ENCODE measurements at regions not wholly inside any gene's neighbourhood (a gene's known extent, or its start where the extent isn't known, plus 50 kb on each side); places are given as distances from the start of the nearest gene placed in this dataset.

GRCh38 chr12:46547421-46548354 lies 175.1 kb upstream of the SLC38A2 start:
- no peak overlapping the region for H3K4me3 Mint-ChIP-seq
- intact Hi-C loops (cut with micrococcal nuclease): no loop called here

More at GRCh38 chr12:46547421-46548354, 175.1 kb upstream of the SLC38A2 start:
- TF ChIP-seq CTCF (IDR thresholded peaks at IDR 0.05): no peak
- Histone ChIP-seq H3K27ac (ENCODE audit: low read depth in 1 of 2, low read length in 2 of 2) (no peak overlapping the region), H3K79me2 (ENCODE audit: insufficient read depth, low read length) (no peaks in the 10 kb centered on the region), H3K9me3 (replicated peaks in 1 of 2; ENCODE audit: control insufficient read depth in 1 of 2, insufficient read depth in 1 of 2, low read length in 2 of 2) (no peaks in the 10 kb centered on the region), H3K9ac (ENCODE audit: insufficient read depth, low read length, poor library complexity, severe bottlenecking) (no peak overlapping the region), H3K4me3 (replicated peaks in 1 of 3; ENCODE audit: low read depth in 2 of 3, low read length in 3 of 3) (no peak overlapping the region), H2AFZ (ENCODE audit: insufficient read depth, low read depth, low read length, poor library complexity, severe bottlenecking) (no peak overlapping the region), H3K4me2 (replicated peaks; ENCODE audit: extremely low read depth, low read length, poor library complexity, severe bottlenecking) (no peak overlapping the region), H3K27me3 (ENCODE audit: control insufficient read depth in 2 of 2, insufficient read depth in 2 of 2, low read length in 2 of 2) (no peaks in the 10 kb centered on the region), H3K36me3 (replicated peaks in 1 of 2; ENCODE audit: control insufficient read depth in 1 of 2, insufficient read depth in 2 of 2, low read length in 2 of 2) (no peaks in the 10 kb centered on the region), H4K20me1 (ENCODE audit: insufficient read depth, low read length) (no peaks in the 10 kb centered on the region), H3K4me1 (ENCODE audit: control insufficient read depth in 1 of 2, insufficient read depth in 2 of 2, low read length in 2 of 2) (peaks cover 32 to 39% of the 10 kb centered on the region in 2 donors)
- DNase-seq: no peak
- Mint-ChIP-seq H3K36me3 (peaks cover 0 to 5% of the 10 kb centered on the region in 2 donors), H3K9me3 (peaks cover 0 to 18% (median 7%) of the 10 kb centered on the region in 7 donors), H3K27me3 (ENCODE audit: low read depth in 3 of 3) (peaks cover 0 to 2% (median 0%) of the 10 kb centered on the region in 3 donors), H3K27ac (peak overlapping the region in 3 of 7 donors; percentile 3 to 23 (median 20)), H3K4me1 (peaks cover 56% of the 10 kb centered on the region)
- WGBS (ENCODE audit: insufficient coverage): no CpG with 5 or more reads among the region's 1 CpG

All from CD14-positive monocyte (primary cell).